ENCODE measurements at regions not wholly inside any gene's neighbourhood (a gene's known extent, or its start where the extent isn't known, plus 50 kb on each side); places are given as distances from the start of the nearest gene placed in this dataset.

DNA sequence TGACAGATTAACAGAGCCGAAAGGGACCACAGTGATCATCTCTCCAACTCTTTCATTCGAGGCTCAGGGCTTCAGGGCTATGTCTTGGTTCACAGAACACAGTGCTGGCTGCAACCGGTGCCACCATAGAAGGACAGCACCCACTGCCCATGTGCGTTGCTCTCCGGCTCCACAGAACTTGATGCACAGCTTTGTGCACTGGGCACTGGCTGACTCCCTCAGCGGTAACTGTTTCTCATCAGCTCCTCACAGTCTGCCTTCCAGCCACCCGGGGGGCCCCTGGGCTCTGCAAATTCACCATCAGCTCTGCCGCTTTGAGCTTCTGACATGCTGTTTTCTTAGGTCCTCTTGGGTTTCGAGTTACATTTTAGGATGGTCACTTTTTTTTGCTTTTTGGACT, 124.3 kb upstream of the RAB12 start:
- H3K27me3 ChIP-seq (ENCODE audit: control insufficient read depth, insufficient read depth, low read length): peaks cover 12% of the 10 kb centered on the region
- in situ Hi-C loops (cut with HindIII; ENCODE audit: low pct_unique_long_range_greater_than_20kb, low sequenced_read_pairs): no loop called here
- H3K27ac ChIP-seq (ENCODE audit: low read length): no peak overlapping the region
- H3K4me3 ChIP-seq (ENCODE audit: low read depth in 2 of 2, low read length in 2 of 2): no peak overlapping the region
- intact Hi-C loops (cut with micrococcal nuclease; ENCODE audit: unreplicated experiment): loop anchor here (10.0 kb wide), 1 partner anchor 110 kb away; no protein-coding TSS in a partner anchor
- CTCF ChIA-PET: no interaction called here
- ATAC-seq (no peak), DNase-seq (ENCODE audit: low read depth, low spot score) (no peak)
- TF ChIP-seq POLR2AphosphoS5 (IDR thresholded peaks at IDR 0.05; ENCODE audit: low read depth, low read length) (no peak), TCF7L2 (IDR thresholded peaks at IDR 0.05; ENCODE audit: low read depth, low read length) (no peak), SIN3A (IDR thresholded peaks at IDR 0.05; ENCODE audit: borderline replicate concordance, insufficient read depth, low read depth, low read length) (no peak)
- TF ChIP-seq, protein P1, sequence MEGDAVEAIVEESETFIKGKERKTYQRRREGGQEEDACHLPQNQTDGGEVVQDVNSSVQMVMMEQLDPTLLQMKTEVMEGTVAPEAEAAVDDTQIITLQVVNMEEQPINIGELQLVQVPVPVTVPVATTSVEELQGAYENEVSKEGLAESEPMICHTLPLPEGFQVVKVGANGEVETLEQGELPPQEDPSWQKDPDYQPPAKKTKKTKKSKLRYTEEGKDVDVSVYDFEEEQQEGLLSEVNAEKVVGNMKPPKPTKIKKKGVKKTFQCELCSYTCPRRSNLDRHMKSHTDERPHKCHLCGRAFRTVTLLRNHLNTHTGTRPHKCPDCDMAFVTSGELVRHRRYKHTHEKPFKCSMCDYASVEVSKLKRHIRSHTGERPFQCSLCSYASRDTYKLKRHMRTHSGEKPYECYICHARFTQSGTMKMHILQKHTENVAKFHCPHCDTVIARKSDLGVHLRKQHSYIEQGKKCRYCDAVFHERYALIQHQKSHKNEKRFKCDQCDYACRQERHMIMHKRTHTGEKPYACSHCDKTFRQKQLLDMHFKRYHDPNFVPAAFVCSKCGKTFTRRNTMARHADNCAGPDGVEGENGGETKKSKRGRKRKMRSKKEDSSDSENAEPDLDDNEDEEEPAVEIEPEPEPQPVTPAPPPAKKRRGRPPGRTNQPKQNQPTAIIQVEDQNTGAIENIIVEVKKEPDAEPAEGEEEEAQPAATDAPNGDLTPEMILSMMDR (IDR thresholded peaks at IDR 0.05): no peak
- TF ChIP-seq, protein P2, sequence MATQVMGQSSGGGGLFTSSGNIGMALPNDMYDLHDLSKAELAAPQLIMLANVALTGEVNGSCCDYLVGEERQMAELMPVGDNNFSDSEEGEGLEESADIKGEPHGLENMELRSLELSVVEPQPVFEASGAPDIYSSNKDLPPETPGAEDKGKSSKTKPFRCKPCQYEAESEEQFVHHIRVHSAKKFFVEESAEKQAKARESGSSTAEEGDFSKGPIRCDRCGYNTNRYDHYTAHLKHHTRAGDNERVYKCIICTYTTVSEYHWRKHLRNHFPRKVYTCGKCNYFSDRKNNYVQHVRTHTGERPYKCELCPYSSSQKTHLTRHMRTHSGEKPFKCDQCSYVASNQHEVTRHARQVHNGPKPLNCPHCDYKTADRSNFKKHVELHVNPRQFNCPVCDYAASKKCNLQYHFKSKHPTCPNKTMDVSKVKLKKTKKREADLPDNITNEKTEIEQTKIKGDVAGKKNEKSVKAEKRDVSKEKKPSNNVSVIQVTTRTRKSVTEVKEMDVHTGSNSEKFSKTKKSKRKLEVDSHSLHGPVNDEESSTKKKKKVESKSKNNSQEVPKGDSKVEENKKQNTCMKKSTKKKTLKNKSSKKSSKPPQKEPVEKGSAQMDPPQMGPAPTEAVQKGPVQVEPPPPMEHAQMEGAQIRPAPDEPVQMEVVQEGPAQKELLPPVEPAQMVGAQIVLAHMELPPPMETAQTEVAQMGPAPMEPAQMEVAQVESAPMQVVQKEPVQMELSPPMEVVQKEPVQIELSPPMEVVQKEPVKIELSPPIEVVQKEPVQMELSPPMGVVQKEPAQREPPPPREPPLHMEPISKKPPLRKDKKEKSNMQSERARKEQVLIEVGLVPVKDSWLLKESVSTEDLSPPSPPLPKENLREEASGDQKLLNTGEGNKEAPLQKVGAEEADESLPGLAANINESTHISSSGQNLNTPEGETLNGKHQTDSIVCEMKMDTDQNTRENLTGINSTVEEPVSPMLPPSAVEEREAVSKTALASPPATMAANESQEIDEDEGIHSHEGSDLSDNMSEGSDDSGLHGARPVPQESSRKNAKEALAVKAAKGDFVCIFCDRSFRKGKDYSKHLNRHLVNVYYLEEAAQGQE (IDR thresholded peaks at IDR 0.05; ENCODE audit: insufficient read depth in 1 of 2, low read depth in 2 of 2, low read length in 1 of 2): no peak
- no peaks in the 10 kb centered on the region for H3K9me3 ChIP-seq (ENCODE audit: control insufficient read depth, insufficient read depth, low read depth, low read length)
- POLR2A ChIA-PET: no interaction called here
- BruUV-seq (replicated peaks): no TSS peak
- no peaks in the 10 kb centered on the region for H3K36me3 ChIP-seq (ENCODE audit: control insufficient read depth, insufficient read depth, low read length)
- no peaks in the 10 kb centered on the region for H3K4me1 ChIP-seq (ENCODE audit: control insufficient read depth, insufficient read depth, low read length)

DNA sequence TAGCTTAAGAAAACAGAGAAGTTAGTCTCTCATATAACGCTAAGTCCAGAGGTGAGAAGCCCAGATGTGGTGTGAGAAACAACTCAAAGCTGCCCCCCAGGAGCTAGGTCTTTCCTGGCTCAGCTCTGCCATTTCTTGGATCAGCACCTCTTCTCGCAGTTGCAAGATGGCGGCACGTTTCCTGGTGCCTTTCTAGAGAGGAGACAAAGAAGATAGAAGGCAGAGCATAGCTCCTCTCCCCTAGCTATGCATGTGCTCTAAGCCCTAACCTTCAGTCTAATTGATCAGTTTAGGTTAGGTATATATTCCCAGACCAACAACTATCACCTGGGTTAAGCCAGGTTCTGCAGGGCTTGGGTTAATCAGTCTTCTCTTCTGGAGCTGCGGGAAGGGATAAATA, 119.5 kb upstream of the RAB12 start:
- Histone ChIP-seq H3K4me1 (ENCODE audit: control insufficient read depth, insufficient read depth, low read length) (no peaks in the 10 kb centered on the region), H3K9me3 (ENCODE audit: control insufficient read depth, insufficient read depth, low read depth, low read length) (no peaks in the 10 kb centered on the region), H3K27me3 (ENCODE audit: control insufficient read depth, insufficient read depth, low read length) (peaks cover 7% of the 10 kb centered on the region; the same call in 1 of the 2 replicates), H3K4me3 (ENCODE audit: low read depth in 2 of 2, low read length in 2 of 2) (no peak overlapping the region), H3K27ac (ENCODE audit: low read length) (no peak overlapping the region), H3K36me3 (ENCODE audit: control insufficient read depth, insufficient read depth, low read length) (no peaks in the 10 kb centered on the region)
- ATAC-seq (no peak), DNase-seq (ENCODE audit: low read depth, low spot score) (no peak)
- ChIA-PET POLR2A (no interaction called here), CTCF (no interaction called here)
- no TSS peak for BruUV-seq (replicated peaks)
- TF ChIP-seq TCF7L2 (IDR thresholded peaks at IDR 0.05; ENCODE audit: low read depth, low read length): no peak
- TF ChIP-seq, protein P2 (IDR thresholded peaks at IDR 0.05; ENCODE audit: insufficient read depth in 1 of 2, low read depth in 2 of 2, low read length in 1 of 2): no peak
- intact Hi-C loops (cut with micrococcal nuclease; ENCODE audit: unreplicated experiment): loop anchor here (10.0 kb wide), 1 partner anchor 115 kb away; no protein-coding TSS in a partner anchor
- in situ Hi-C loops (cut with HindIII; ENCODE audit: low pct_unique_long_range_greater_than_20kb, low sequenced_read_pairs): no loop called here
